ENCODE measurements at regions not wholly inside any gene's neighbourhood (a gene's known extent, or its start where the extent isn't known, plus 50 kb on each side); places are given as distances from the start of the nearest gene placed in this dataset.

DNA sequence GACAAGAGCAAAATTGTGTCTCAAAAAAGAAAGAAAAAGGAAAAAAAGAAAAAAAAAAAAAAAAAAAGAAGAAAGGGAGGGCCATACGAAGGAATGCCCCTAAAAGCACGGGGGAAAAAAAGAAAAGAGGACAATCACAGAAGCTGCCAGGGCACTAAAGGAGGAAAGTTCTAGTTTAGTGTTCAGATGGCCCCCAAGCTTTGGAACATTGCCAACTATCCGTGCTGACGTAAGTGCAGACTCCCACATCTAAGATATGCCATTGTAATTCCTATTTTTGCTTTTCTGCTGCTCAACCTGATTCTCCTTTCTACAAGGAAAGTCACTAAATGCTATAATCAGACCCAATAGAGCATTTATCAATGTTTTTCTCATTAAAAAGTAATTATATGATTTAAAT is 842.1 kb downstream of the KCNJ2 start (continued):
- TF ChIP-seq, protein P1, sequence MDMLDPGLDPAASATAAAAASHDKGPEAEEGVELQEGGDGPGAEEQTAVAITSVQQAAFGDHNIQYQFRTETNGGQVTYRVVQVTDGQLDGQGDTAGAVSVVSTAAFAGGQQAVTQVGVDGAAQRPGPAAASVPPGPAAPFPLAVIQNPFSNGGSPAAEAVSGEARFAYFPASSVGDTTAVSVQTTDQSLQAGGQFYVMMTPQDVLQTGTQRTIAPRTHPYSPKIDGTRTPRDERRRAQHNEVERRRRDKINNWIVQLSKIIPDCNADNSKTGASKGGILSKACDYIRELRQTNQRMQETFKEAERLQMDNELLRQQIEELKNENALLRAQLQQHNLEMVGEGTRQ (IDR thresholded peaks at IDR 0.05; ENCODE audit: low read length) = no peak
- TF ChIP-seq SRF (IDR thresholded peaks at IDR 0.05; ENCODE audit: low read depth, low read length) (no peak), RNF2 (IDR thresholded peaks at IDR 0.05; ENCODE audit: borderline replicate concordance, low read depth, low read length, missing control alignments, poor library complexity, severe bottlenecking) (no peak), NRF1 (IDR thresholded peaks at IDR 0.05; ENCODE audit: low read depth, low read length) (no peak), GABPA (IDR thresholded peaks at IDR 0.05; ENCODE audit: borderline replicate concordance, insufficient read depth, low read length) (no peak)
